Lower lobe of right lung (tissue), 2 donors: ENCODE measurements at regions not wholly inside any gene's neighbourhood (a gene's known extent, or its start where the extent isn't known, plus 50 kb on each side); places are given as distances from the start of the nearest gene placed in this dataset.
"Not testable (repeated sequence)": the region's sequence is repeated elsewhere in the genome, so short reads cannot be mapped to it uniquely, and the experiment has no call there.

Experiments used
- ATAC-seq, 2 donors: fragments of 200-7000 bp; cut with Tn5 transposase; one replicate each; pipeline ENCODE4 v1.9.1; 2020 to 2022; ENCODE audit warnings: mild to moderate bottlenecking in 2 of 2, moderate library complexity in 2 of 2
- DNase-seq: peaks from one replicate; pipeline ENCODE4 v3.0.0-alpha.2; 2020
- H3K27ac ChIP-seq: fragments of 200-600 bp; one replicate; pipeline ENCODE4 v1.8.0; 2022
- H3K27me3 ChIP-seq: fragments of 200-600 bp; one replicate; pipeline ENCODE4 v1.8.0; 2022; ENCODE audit warnings: low read depth
- H3K36me3 ChIP-seq: fragments of 200-600 bp; one replicate; pipeline ENCODE4 v1.8.0; 2022; ENCODE audit warnings: mild to moderate bottlenecking
- H3K4me1 ChIP-seq: fragments of 200-600 bp; one replicate; pipeline ENCODE4 v1.8.0; 2022
- H3K4me3 ChIP-seq: fragments of 200-600 bp; one replicate; pipeline ENCODE4 v1.8.0; 2022; ENCODE audit warnings: mild to moderate bottlenecking
- H3K9me3 ChIP-seq: fragments of 200-600 bp; one replicate; pipeline ENCODE4 v1.8.0; 2022
- CTCF ChIP-seq: fragments of 200-600 bp; IDR thresholded peaks from one replicate; pipeline ENCODE4 v1.8.0; 2022; ENCODE audit warnings: antibody characterized with exemption, mild to moderate bottlenecking
- intact Hi-C: fragments of 100-400 bp; cut with DNase I; formaldehyde crosslinking; loops from one replicate; pipeline ENCODE4 v1.11.0; 2022
- donor health status: DM: no; HTN: yes; CAD: no; lungs with severe emphysema.

GRCh38 chr7:142436601-142437000 lies 178.7 kb upstream of the PRSS58 start:
- no peaks in the 10 kb centered on the region for H3K9me3 ChIP-seq
- H3K27me3 ChIP-seq = no peaks in the 10 kb centered on the region
- H3K4me3 ChIP-seq = no peak overlapping the region
- no peak for DNase-seq
- ATAC-seq = no peak
- no peak for TF ChIP-seq CTCF
- peaks cover 17% of the 10 kb centered on the region for H3K4me1 ChIP-seq
- H3K36me3 ChIP-seq = no peaks in the 10 kb centered on the region
- intact Hi-C loops = no loop called here
- H3K27ac ChIP-seq = no peak overlapping the region

GRCh38 chr7:142435606-142436005 lies 177.7 kb upstream of the PRSS58 start:
- DNase-seq, H3K4me1 ChIP-seq, intact Hi-C loops, H3K27me3 ChIP-seq, H3K27ac ChIP-seq, H3K4me3 ChIP-seq, ATAC-seq, H3K9me3 ChIP-seq, H3K36me3 ChIP-seq: not testable (repeated sequence)

GRCh38 chr7:142434666-142435167 lies 176.9 kb upstream of the PRSS58 start:
- no peaks in the 10 kb centered on the region for H3K27me3 ChIP-seq
- no peak overlapping the region for H3K27ac ChIP-seq
- H3K4me3 ChIP-seq = no peak overlapping the region
- H3K4me1 ChIP-seq = no peaks in the 10 kb centered on the region
- no peaks in the 10 kb centered on the region for H3K36me3 ChIP-seq
- no peaks in the 10 kb centered on the region for H3K9me3 ChIP-seq
- TF ChIP-seq CTCF = no peak
- DNase-seq (no peak), ATAC-seq (no peak)
- intact Hi-C loops = no loop called here

- intact Hi-C loops, H3K4me3 ChIP-seq, H3K9me3 ChIP-seq, H3K36me3 ChIP-seq, DNase-seq, H3K4me1 ChIP-seq, H3K27me3 ChIP-seq, H3K27ac ChIP-seq: not testable (repeated sequence)
- peak in 1 of 2 donors; percentile 15 for ATAC-seq
These were observed 176.3 kb upstream of the PRSS58 start for GRCh38 chr7:142434133-142434532.

GRCh38 chr7:142432377-142432776 lies 174.5 kb upstream of the PRSS58 start:
- Histone ChIP-seq H3K4me1 (no peaks in the 10 kb centered on the region), H3K9me3 (no peaks in the 10 kb centered on the region), H3K27me3 (no peaks in the 10 kb centered on the region), H3K4me3 (no peak overlapping the region), H3K27ac (no peak overlapping the region), H3K36me3 (no peaks in the 10 kb centered on the region)
- ATAC-seq = no peak
- intact Hi-C loops = no loop called here
- no peak for DNase-seq
- TF ChIP-seq CTCF = no peak

- TF ChIP-seq CTCF = no peak
- no peaks in the 10 kb centered on the region for H3K27me3 ChIP-seq
- H3K4me1 ChIP-seq = no peaks in the 10 kb centered on the region
- no peak overlapping the region for H3K4me3 ChIP-seq
- H3K36me3 ChIP-seq = no peaks in the 10 kb centered on the region
- no peak overlapping the region for H3K27ac ChIP-seq
- ATAC-seq (no peak), DNase-seq (no peak)
- intact Hi-C loops = no loop called here
- no peaks in the 10 kb centered on the region for H3K9me3 ChIP-seq
These were observed 173.6 kb upstream of the PRSS58 start for GRCh38 chr7:142431491-142431890.

- no peak for ATAC-seq
- H3K9me3 ChIP-seq = no peaks in the 10 kb centered on the region
- TF ChIP-seq CTCF = no peak
- no peak for DNase-seq
- intact Hi-C loops = no loop called here
- H3K4me1 ChIP-seq = no peaks in the 10 kb centered on the region
- no peaks in the 10 kb centered on the region for H3K36me3 ChIP-seq
- no peak overlapping the region for H3K4me3 ChIP-seq
- H3K27me3 ChIP-seq = no peaks in the 10 kb centered on the region
- no peak overlapping the region for H3K27ac ChIP-seq
These were observed 170.2 kb upstream of the PRSS58 start for GRCh38 chr7:142428094-142428493.
